ENCODE measurements at regions not wholly inside any gene's neighbourhood (a gene's known extent, or its start where the extent isn't known, plus 50 kb on each side); places are given as distances from the start of the nearest gene placed in this dataset.
A peak's percentile ranks its signal among the peaks of the same experiment; 100 is the strongest.

DNA sequence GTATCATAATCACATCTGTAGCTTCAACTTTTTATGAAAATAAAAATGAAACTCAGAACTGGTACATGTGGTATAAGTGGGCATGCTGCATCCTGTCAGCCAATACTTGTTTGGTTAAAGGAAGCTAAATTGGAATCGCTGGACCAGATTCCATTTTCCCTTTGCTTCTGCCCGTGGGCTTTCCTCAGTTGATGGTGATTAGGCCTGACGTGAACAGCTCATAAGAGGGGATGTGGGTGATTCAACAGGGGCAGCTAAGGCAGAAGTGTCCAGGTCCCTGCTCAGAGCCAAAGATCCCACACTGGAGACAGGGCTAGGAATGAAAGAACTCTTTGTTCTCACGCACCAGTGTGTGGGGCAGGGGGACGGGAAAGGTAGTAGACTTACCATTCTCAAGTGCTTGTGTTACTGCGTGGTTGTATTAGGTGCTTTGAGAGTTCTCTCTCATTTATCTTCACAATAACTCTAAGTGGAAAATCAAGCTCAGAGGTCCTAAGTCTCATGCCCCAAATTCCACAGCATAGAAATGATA, 63.2 kb upstream of the GUCY1A1 start:
- Histone ChIP-seq H3K9me3 (no peaks in the 10 kb centered on the region), H3K36me3 (no peaks in the 10 kb centered on the region), H3K4me3 (peak overlapping the region in 1 of 3 donors; percentile 28), H3K27me3 (no peaks in the 10 kb centered on the region), H3K27ac (peak overlapping the region; percentile 77 to 87), H3K4me1 (no peaks in the 10 kb centered on the region)
- intact Hi-C loops (cut with DNase I; ENCODE audit: low total_unique reads): no loop called here
- TF ChIP-seq POLR2A (IDR thresholded peaks at IDR 0.05) (no peak), POLR2AphosphoS5 (IDR thresholded peaks at IDR 0.05) (no peak)
- TF ChIP-seq, protein P1, sequence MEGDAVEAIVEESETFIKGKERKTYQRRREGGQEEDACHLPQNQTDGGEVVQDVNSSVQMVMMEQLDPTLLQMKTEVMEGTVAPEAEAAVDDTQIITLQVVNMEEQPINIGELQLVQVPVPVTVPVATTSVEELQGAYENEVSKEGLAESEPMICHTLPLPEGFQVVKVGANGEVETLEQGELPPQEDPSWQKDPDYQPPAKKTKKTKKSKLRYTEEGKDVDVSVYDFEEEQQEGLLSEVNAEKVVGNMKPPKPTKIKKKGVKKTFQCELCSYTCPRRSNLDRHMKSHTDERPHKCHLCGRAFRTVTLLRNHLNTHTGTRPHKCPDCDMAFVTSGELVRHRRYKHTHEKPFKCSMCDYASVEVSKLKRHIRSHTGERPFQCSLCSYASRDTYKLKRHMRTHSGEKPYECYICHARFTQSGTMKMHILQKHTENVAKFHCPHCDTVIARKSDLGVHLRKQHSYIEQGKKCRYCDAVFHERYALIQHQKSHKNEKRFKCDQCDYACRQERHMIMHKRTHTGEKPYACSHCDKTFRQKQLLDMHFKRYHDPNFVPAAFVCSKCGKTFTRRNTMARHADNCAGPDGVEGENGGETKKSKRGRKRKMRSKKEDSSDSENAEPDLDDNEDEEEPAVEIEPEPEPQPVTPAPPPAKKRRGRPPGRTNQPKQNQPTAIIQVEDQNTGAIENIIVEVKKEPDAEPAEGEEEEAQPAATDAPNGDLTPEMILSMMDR (IDR thresholded peaks at IDR 0.05): no peak
- no peak for DNase-seq (ENCODE audit: low spot score in 2 of 2)

DNA sequence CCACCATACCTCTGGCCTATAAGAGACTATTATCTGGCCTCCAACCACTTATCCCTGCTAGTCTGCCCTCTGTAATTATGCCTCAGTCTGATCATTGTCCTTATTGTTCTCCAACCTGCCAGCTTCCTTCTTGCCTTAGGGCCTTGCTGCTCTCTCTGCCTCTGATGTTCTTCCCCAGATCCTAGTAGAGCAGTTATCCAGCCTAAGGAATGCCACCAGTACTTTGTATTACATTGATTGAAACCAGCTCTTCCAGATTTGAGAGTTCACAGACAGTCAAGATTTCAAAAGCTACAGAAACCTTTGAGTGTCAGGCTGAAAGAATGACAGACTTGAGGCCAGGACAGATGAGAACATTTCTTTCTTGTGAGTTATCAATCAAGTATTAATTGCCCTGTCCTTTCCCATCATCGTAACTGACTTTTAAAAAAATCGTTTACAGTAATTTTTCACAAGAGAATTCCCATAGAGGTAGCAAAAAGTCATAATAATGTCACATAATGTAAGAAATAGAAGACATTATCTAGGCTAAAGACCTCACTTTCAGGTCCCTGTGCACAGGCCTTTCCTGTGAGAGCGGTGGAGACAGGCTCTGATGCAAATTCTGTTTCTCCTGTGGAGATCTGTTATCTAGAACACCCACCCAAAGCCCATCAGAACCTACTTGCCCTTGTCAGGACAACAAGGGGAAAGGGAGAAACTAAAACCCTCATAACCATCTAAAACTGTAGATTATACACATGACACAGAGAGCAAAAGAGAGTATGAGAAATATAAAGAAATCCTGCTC, 64.1 kb upstream of the GUCY1A1 start:
- DNase-seq (ENCODE audit: low spot score in 2 of 2): no peak
- Histone ChIP-seq H3K4me1 (no peaks in the 10 kb centered on the region), H3K27ac (peak overlapping the region; percentile 77 to 87), H3K27me3 (no peaks in the 10 kb centered on the region), H3K4me3 (no peak overlapping the region), H3K36me3 (no peaks in the 10 kb centered on the region), H3K9me3 (no peaks in the 10 kb centered on the region)
- intact Hi-C loops (cut with DNase I; ENCODE audit: low total_unique reads): no loop called here
- TF ChIP-seq, protein P1 (IDR thresholded peaks at IDR 0.05): no peak
- TF ChIP-seq POLR2AphosphoS5 (IDR thresholded peaks at IDR 0.05) (no peak), POLR2A (IDR thresholded peaks at IDR 0.05) (no peak)

DNA sequence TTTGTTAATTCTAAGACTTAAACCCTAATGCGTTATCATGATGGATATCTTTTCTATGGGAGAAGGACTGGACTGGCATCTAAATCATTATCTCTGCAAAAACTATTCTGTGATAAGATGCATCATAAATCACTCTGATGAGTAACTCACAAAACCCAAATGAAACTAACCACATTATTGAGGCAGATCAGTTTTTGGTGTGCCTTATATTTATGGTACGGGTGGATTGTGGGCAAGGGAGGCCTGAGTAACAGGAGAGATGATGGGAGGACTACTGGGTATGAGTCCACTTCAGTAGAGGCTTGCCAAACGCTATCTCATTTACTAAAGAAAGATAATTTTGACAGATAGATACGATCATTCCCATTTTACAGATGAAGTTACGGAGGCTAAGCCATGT, 66.4 kb upstream of the GUCY1A1 start:
- intact Hi-C loops (cut with DNase I; ENCODE audit: low total_unique reads): no loop called here
- Histone ChIP-seq H3K27me3 (no peaks in the 10 kb centered on the region), H3K4me3 (no peak overlapping the region), H3K4me1 (no peaks in the 10 kb centered on the region), H3K36me3 (no peaks in the 10 kb centered on the region), H3K27ac (no peak overlapping the region), H3K9me3 (no peaks in the 10 kb centered on the region)
- TF ChIP-seq POLR2A (IDR thresholded peaks at IDR 0.05) (no peak), POLR2AphosphoS5 (IDR thresholded peaks at IDR 0.05) (no peak)
- TF ChIP-seq, protein P1 (IDR thresholded peaks at IDR 0.05): no peak
- DNase-seq (ENCODE audit: low spot score in 2 of 2): no peak

DNA sequence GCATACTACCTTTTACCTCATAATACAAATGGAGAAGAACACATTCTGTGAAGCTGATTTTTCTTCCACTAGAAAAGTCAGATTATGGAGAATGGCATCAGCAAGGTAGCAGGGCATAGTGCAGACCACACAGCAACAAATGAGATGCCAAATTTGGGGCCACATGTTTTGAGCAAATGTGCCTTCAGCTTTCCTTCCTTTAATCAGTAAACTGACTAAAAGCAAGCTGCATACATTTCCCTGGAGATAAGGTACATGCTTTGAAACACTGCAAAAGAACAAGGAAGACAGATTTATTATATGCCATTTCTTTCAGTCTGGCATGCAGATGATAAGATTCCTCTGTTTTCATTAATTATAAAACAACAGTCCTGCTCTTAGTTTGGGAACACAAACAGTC, 67.1 kb upstream of the GUCY1A1 start:
- Histone ChIP-seq H3K9me3 (no peaks in the 10 kb centered on the region), H3K27ac (no peak overlapping the region), H3K27me3 (no peaks in the 10 kb centered on the region), H3K4me1 (no peaks in the 10 kb centered on the region), H3K36me3 (no peaks in the 10 kb centered on the region), H3K4me3 (no peak overlapping the region)
- intact Hi-C loops (cut with DNase I; ENCODE audit: low total_unique reads): no loop called here
- TF ChIP-seq, protein P1 (IDR thresholded peaks at IDR 0.05): no peak
- TF ChIP-seq POLR2A (IDR thresholded peaks at IDR 0.05) (no peak), POLR2AphosphoS5 (IDR thresholded peaks at IDR 0.05) (no peak)
- DNase-seq (ENCODE audit: low spot score in 2 of 2): no peak

DNA sequence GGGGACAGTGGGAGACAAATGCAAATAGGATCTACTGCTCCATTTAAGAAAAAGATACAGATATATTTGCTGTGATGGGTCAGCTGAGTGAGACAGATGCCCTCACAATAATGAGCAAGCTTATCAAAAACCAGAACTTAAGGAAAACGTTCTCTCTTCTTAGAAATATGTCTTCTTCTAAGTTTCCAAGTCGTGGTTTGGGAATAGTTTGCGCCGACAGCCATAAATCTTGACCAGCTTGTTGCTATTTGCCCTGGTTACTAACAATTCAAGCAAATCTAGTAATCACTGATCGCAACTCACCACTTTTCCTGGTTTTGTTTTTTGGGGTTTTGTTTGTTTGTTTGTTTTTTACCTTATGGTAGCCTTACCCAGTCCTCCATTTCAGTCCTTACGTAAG, 67.6 kb upstream of the GUCY1A1 start:
- Histone ChIP-seq H3K27ac (no peak overlapping the region), H3K4me1 (no peaks in the 10 kb centered on the region), H3K9me3 (no peaks in the 10 kb centered on the region), H3K4me3 (no peak overlapping the region), H3K27me3 (no peaks in the 10 kb centered on the region), H3K36me3 (no peaks in the 10 kb centered on the region)
- intact Hi-C loops (cut with DNase I; ENCODE audit: low total_unique reads): no loop called here
- TF ChIP-seq POLR2A (IDR thresholded peaks at IDR 0.05): no peak
- DNase-seq (ENCODE audit: low spot score in 2 of 2): no peak
